SU-DHL-6 (cell line): ENCODE measurements at regions not wholly inside any gene's neighbourhood (a gene's known extent, or its start where the extent isn't known, plus 50 kb on each side); places are given as distances from the start of the nearest gene placed in this dataset.

ENCODE experiments used
- H2AFZ ChIP-seq: fragments of 200-600 bp; sonication (generic); 2 replicates; pipeline ENCODE4 v1.6.1; 2014; ENCODE audit warnings: low read depth, mild to moderate bottlenecking, moderate library complexity, mixed read lengths, antibody characterized with exemption, low read length; ENCODE audit not compliant: severe bottlenecking
- H3F3A ChIP-seq: fragments of 200-600 bp; shearing (Covaris generic); 2 replicates; pipeline ENCODE4 v1.6.0; 2016; ENCODE audit warnings: antibody characterized with exemption, mild to moderate bottlenecking; ENCODE audit not compliant: insufficient read depth
- H3K27ac ChIP-seq: fragments of 200-600 bp; sonication (generic); 2 replicates; pipeline ENCODE4 v1.5.1; 2016; ENCODE audit warnings: low read depth, mild to moderate bottlenecking, low read length, moderate library complexity, mixed read lengths
- H3K27me3 ChIP-seq: fragments of 200-600 bp; sonication (generic), shearing (Covaris generic); 2 replicates; pipeline ENCODE4 v1.6.0; 2014; ENCODE audit warnings: mild to moderate bottlenecking, low read length
- H3K36me3 ChIP-seq: fragments of 200-600 bp; sonication (generic); 2 replicates; pipeline ENCODE4 v1.6.1; 2014; ENCODE audit warnings: mild to moderate bottlenecking, low read length, mixed read lengths
- H3K4me2 ChIP-seq: fragments of 300-600, 200-600 bp; shearing (Covaris generic), sonication (generic); 2 replicates; pipeline ENCODE4 v1.6.0; 2014; ENCODE audit warnings: low read length, low read depth, mild to moderate bottlenecking; ENCODE audit not compliant: poor library complexity, severe bottlenecking
- H3K4me3 ChIP-seq: fragments of 200-600 bp; sonication (generic); 2 replicates; pipeline ENCODE4 v1.5.1; 2014; ENCODE audit warnings: antibody characterized with exemption, low read length, mild to moderate bottlenecking, mixed read lengths; ENCODE audit not compliant: insufficient read depth, poor library complexity, severe bottlenecking
- H3K79me2 ChIP-seq: fragments of 200-600 bp; sonication (generic); 2 replicates; pipeline ENCODE4 v1.6.1; 2014; ENCODE audit warnings: mild to moderate bottlenecking, low read length, moderate library complexity; ENCODE audit not compliant: insufficient read depth
- H3K9ac ChIP-seq: fragments of 200-600 bp; sonication (generic); 2 replicates; pipeline ENCODE4 v1.7.0; 2014; ENCODE audit warnings: mild to moderate bottlenecking, low read length
- H3K9me2 ChIP-seq: fragments of 200-600 bp; sonication (generic); replicated peaks from 2 replicates; pipeline ENCODE4 v1.6.1; 2014; ENCODE audit warnings: low read length; ENCODE audit not compliant: insufficient read depth
- H3K9me3 ChIP-seq: fragments of 200-600 bp; sonication (generic); 2 replicates; pipeline ENCODE4 v1.6.1; 2014; ENCODE audit warnings: low read length, mixed read lengths; ENCODE audit not compliant: insufficient read depth
- H4K20me1 ChIP-seq: fragments of 200-600 bp; sonication (generic); 2 replicates; pipeline ENCODE4 v1.6.1; 2014; ENCODE audit warnings: low read depth, mild to moderate bottlenecking, antibody characterized with exemption, low read length, moderate library complexity, mixed read lengths
- EZH2phosphoT487 ChIP-seq: fragments of 200-600 bp; sonication (generic), shearing (Covaris generic); conservative IDR thresholded peaks from 2 replicates; pipeline ENCODE4 v1.6.1; 2018; ENCODE audit warnings: mild to moderate bottlenecking, antibody characterized with exemption, low read length, moderate library complexity, mixed read lengths
- TF ChIP-seq, protein P1 (sequence below): fragments of 200-600 bp; sonication (generic); IDR thresholded peaks from one replicate; pipeline ENCODE4 v1.5.1; 2017; ENCODE audit warnings: antibody characterized with exemption, mild to moderate bottlenecking, low read length, moderate library complexity; ENCODE audit not compliant: insufficient read depth, poor library complexity, severe bottlenecking

DNA sequence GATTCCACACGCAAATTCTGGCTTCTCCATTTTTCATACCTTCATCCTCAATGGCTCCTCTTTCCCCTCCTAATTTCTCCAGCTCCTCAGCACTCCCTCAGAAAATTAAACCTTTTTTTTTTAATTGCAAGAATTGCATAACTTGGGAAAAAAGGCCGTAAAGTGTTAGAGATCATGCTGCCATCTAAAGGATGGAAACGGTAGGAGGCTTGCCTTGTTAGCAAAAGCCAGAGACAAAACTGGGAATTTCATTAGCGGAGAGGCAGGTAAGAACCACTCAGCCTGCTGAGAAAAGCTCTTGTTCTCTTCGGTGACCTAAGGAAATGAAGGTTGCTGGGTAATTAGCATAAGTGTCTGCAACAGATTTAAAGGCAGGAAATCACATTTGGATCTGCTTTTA, 204.3 kb downstream of the AEBP2 start:
- TF ChIP-seq, protein P1, sequence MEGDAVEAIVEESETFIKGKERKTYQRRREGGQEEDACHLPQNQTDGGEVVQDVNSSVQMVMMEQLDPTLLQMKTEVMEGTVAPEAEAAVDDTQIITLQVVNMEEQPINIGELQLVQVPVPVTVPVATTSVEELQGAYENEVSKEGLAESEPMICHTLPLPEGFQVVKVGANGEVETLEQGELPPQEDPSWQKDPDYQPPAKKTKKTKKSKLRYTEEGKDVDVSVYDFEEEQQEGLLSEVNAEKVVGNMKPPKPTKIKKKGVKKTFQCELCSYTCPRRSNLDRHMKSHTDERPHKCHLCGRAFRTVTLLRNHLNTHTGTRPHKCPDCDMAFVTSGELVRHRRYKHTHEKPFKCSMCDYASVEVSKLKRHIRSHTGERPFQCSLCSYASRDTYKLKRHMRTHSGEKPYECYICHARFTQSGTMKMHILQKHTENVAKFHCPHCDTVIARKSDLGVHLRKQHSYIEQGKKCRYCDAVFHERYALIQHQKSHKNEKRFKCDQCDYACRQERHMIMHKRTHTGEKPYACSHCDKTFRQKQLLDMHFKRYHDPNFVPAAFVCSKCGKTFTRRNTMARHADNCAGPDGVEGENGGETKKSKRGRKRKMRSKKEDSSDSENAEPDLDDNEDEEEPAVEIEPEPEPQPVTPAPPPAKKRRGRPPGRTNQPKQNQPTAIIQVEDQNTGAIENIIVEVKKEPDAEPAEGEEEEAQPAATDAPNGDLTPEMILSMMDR = no peak
- TF ChIP-seq EZH2phosphoT487 = no peak

DNA sequence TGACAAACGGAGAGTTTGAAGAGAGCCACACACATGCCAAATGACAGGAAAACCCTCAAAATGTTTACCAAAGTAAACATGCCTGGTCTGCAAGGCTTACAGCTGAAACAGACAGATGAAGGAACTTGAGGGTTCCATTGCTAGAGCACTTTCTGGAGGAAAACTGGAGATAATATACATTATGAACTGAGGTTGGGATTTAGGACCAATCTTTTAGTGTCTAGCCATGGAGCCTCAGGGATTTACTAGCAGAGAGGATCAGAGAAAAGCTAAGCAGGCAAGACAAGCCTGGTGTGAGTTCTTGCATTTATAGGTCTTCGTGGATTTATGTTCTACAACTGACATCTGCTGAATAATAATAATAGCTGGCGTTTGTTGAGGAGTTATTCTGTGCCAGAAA, 205.3 kb downstream of the AEBP2 start:
- Histone ChIP-seq H3K79me2 (no peaks in the 10 kb centered on the region), H3K4me2 (no peak overlapping the region), H3K9ac (no peak overlapping the region), H3K36me3 (no peaks in the 10 kb centered on the region), H3K27me3 (no peaks in the 10 kb centered on the region), H3K27ac (no peak overlapping the region), H3F3A (no peaks in the 10 kb centered on the region), H4K20me1 (no peaks in the 10 kb centered on the region), H3K9me3 (no peaks in the 10 kb centered on the region), H2AFZ (no peak overlapping the region), H3K9me2 (no peaks in the 10 kb centered on the region), H3K4me3 (no peak overlapping the region)
- no peak for TF ChIP-seq EZH2phosphoT487
- TF ChIP-seq, protein P1 = no peak

More for the DNA sequence above, 204.3 kb downstream of the AEBP2 start:
- Histone ChIP-seq H3K9me3 (no peaks in the 10 kb centered on the region), H4K20me1 (no peaks in the 10 kb centered on the region), H3K36me3 (no peaks in the 10 kb centered on the region), H3K9ac (no peak overlapping the region), H3K9me2 (no peaks in the 10 kb centered on the region), H2AFZ (no peak overlapping the region), H3F3A (no peaks in the 10 kb centered on the region), H3K4me3 (no peak overlapping the region), H3K27ac (no peak overlapping the region), H3K4me2 (no peak overlapping the region), H3K79me2 (no peaks in the 10 kb centered on the region), H3K27me3 (no peaks in the 10 kb centered on the region)

DNA sequence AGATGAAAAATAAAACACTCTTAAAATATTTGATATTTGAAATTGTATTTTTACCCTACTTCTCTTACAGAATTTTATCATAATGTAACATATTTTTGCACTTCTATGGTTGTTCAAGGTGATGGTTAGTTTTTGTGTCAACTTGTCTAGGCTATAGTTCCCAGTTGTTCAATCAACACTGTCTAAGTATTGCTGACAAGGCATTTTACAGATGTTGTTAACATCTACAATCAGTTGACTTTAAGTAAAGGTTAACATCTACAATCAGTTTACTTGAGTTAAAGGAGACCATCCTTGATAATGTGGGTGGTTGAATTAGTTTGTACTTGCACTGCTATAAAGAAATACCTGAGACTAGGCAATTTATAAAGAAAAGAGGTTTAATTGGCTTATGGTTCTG, 206.5 kb downstream of the AEBP2 start:
- no peak overlapping the region for H3K9ac ChIP-seq
- H3K4me2 ChIP-seq = no peak overlapping the region
- H3K27me3 ChIP-seq = no peaks in the 10 kb centered on the region
- TF ChIP-seq, protein P1 = no peak
- TF ChIP-seq EZH2phosphoT487 = no peak
- H2AFZ ChIP-seq = no peak overlapping the region
- no peak overlapping the region for H3K4me3 ChIP-seq
- no peaks in the 10 kb centered on the region for H4K20me1 ChIP-seq
- no peaks in the 10 kb centered on the region for H3K36me3 ChIP-seq
- no peak overlapping the region for H3K27ac ChIP-seq
- H3K79me2 ChIP-seq = no peaks in the 10 kb centered on the region
- no peaks in the 10 kb centered on the region for H3F3A ChIP-seq
- no peaks in the 10 kb centered on the region for H3K9me2 ChIP-seq
- H3K9me3 ChIP-seq = no peaks in the 10 kb centered on the region

DNA sequence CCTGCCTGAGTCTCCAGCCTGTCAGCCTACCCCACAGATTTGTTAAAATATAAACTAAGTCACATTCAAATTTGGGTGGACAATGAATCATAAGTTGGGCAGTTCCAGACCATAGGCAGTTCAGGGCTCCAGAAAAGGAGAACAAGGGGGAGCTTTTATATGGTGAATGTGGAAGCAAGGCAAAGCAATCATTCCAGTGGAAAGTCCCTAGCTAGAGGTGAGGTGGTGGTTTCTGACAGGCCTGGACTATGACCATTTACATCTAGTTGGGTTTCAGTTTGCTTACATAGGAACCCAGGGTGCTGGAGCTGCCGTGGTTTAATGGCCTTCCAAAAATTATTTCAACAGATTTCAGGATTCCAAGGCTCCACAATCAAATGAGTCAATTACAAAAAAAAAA, 207.3 kb downstream of the AEBP2 start:
- no peak for TF ChIP-seq EZH2phosphoT487
- TF ChIP-seq, protein P1 = no peak
- Histone ChIP-seq H3K27ac (no peak overlapping the region), H3K9me3 (no peaks in the 10 kb centered on the region), H3K4me3 (no peak overlapping the region), H3K9ac (no peak overlapping the region), H3F3A (no peaks in the 10 kb centered on the region), H3K9me2 (no peaks in the 10 kb centered on the region), H3K27me3 (no peaks in the 10 kb centered on the region), H2AFZ (no peak overlapping the region), H4K20me1 (no peaks in the 10 kb centered on the region), H3K79me2 (no peaks in the 10 kb centered on the region), H3K4me2 (no peak overlapping the region), H3K36me3 (no peaks in the 10 kb centered on the region)
